Ovary (tissue), 3 donors: ENCODE measurements at regions not wholly inside any gene's neighbourhood (a gene's known extent, or its start where the extent isn't known, plus 50 kb on each side); places are given as distances from the start of the nearest gene placed in this dataset.
"Not testable (repeated sequence)": the region's sequence is repeated elsewhere in the genome, so short reads cannot be mapped to it uniquely, and the experiment has no call there.

Experiments
- POLR2A ChIP-seq: fragments of 450-650 bp; IDR thresholded peaks from one replicate; pipeline ENCODE4 v1.6.1; 2017; ENCODE audit warnings: antibody characterized with exemption, mild to moderate bottlenecking, moderate library complexity
- TF ChIP-seq, protein P1 (sequence below), 3 donors: fragments of 450-650 bp in 2 of 3; fragments of 200-600 bp in 1 of 3; IDR thresholded peaks; one replicate each; pipeline versions ENCODE4 v1.5.1 to v1.8.0; 2016 to 2022; ENCODE audit warnings: antibody characterized with exemption in 3 of 3, mild to moderate bottlenecking in 1 of 3
- donor health status: DM: no; HTN: no; CAD: no.

DNA sequence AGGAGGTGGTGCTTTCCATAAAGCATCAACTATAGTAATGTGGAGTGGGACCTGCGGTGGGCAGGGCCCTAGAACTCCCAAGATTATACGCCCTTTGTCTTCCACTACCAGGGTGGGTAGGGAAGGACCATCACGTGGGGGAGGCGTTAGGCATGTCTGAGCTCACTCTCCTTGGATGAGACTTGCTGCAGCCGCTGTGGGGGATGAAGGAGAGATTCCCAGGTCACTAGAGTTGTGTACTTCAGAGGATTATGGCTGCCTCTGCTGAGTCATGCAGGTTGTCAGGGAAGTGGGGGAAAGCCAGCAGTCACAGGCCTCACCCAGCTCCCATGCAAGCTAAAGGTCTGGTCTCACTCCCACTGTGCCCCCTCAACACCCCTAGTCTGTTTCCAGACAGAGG lies 195.0 kb upstream of the NBEA start:
- TF ChIP-seq, protein P1, sequence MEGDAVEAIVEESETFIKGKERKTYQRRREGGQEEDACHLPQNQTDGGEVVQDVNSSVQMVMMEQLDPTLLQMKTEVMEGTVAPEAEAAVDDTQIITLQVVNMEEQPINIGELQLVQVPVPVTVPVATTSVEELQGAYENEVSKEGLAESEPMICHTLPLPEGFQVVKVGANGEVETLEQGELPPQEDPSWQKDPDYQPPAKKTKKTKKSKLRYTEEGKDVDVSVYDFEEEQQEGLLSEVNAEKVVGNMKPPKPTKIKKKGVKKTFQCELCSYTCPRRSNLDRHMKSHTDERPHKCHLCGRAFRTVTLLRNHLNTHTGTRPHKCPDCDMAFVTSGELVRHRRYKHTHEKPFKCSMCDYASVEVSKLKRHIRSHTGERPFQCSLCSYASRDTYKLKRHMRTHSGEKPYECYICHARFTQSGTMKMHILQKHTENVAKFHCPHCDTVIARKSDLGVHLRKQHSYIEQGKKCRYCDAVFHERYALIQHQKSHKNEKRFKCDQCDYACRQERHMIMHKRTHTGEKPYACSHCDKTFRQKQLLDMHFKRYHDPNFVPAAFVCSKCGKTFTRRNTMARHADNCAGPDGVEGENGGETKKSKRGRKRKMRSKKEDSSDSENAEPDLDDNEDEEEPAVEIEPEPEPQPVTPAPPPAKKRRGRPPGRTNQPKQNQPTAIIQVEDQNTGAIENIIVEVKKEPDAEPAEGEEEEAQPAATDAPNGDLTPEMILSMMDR (IDR thresholded peaks at IDR 0.05): not testable (repeated sequence)
- not testable (repeated sequence) for TF ChIP-seq POLR2A
